Fibroblast of lung (primary cell): ENCODE measurements at regions not wholly inside any gene's neighbourhood (a gene's known extent, or its start where the extent isn't known, plus 50 kb on each side); places are given as distances from the start of the nearest gene placed in this dataset.

Experiments
- DNase-seq, 2 donors: peaks; one replicate each; pipeline versions ENCODE4 v3.0.0 to v3.0.0-alpha.2; 2010; ENCODE audit warnings: low read depth in 2 of 2
- H2AFZ ChIP-seq: 2 replicates; pipeline ENCODE4 v1.5.1; 2012; ENCODE audit warnings: low read length, control low read depth, inconsistent platforms
- H3K27ac ChIP-seq: 2 replicates; pipeline ENCODE4 v1.5.1; 2011; ENCODE audit warnings: low read length, control low read depth; ENCODE audit not compliant: insufficient read depth
- H3K27me3 ChIP-seq: 2 replicates; pipeline ENCODE4 v1.5.1; 2011; ENCODE audit warnings: mild to moderate bottlenecking, low read length; ENCODE audit not compliant: control insufficient read depth, insufficient read depth
- H3K36me3 ChIP-seq: 2 replicates; pipeline ENCODE4 v1.5.1; 2011; ENCODE audit warnings: low read length; ENCODE audit not compliant: control insufficient read depth, insufficient read depth
- H3K4me1 ChIP-seq: 2 replicates; pipeline ENCODE4 v1.5.1; 2011; ENCODE audit warnings: low read length; ENCODE audit not compliant: control insufficient read depth, insufficient read depth; ENCODE audit errors: extremely low read depth
- H3K4me2 ChIP-seq: 2 replicates; pipeline ENCODE4 v1.5.1; 2011; ENCODE audit warnings: low read length, control low read depth; ENCODE audit not compliant: insufficient read depth; ENCODE audit errors: extremely low read depth
- H3K4me3 ChIP-seq, 4 experiments: fragments of 200-600 bp in 1 of 4; sonication (generic) in 1 of 4; replicated peaks in 1 of 4; 2 replicates each; pipeline ENCODE4 v1.5.1; 2011 to 2016; ENCODE audit warnings: low read length in 4 of 4, low read depth in 3 of 4, mild to moderate bottlenecking in 3 of 4, control low read depth in 2 of 4, inconsistent platforms in 1 of 4, mixed read lengths in 1 of 4; ENCODE audit not compliant: insufficient read depth in 1 of 4; ENCODE audit errors: control extremely low read depth in 1 of 4
- H3K79me2 ChIP-seq: 2 replicates; pipeline ENCODE4 v1.5.1; 2012; ENCODE audit warnings: mild to moderate bottlenecking, low read length, inconsistent platforms; ENCODE audit not compliant: control insufficient read depth, insufficient read depth
- H3K9ac ChIP-seq: 2 replicates; pipeline ENCODE4 v1.5.1; 2011; ENCODE audit warnings: mild to moderate bottlenecking, low read length, control low read depth; ENCODE audit not compliant: insufficient read depth
- H3K9me3 ChIP-seq: 2 replicates; pipeline ENCODE4 v1.5.1; 2012; ENCODE audit warnings: low read depth, low read length; ENCODE audit not compliant: control insufficient read depth, insufficient read depth
- H4K20me1 ChIP-seq: 2 replicates; pipeline ENCODE4 v1.5.1; 2011; ENCODE audit warnings: low read length; ENCODE audit not compliant: control insufficient read depth, insufficient read depth; ENCODE audit errors: extremely low read depth
- EZH2 ChIP-seq: IDR thresholded peaks from 2 replicates; pipeline ENCODE4 v1.5.1; 2012; ENCODE audit warnings: low read length, control low read depth, mild to moderate bottlenecking; ENCODE audit errors: missing control alignments
- TF ChIP-seq, protein P1 (sequence below), 2 donors: IDR thresholded peaks in 1 of 2; conservative IDR thresholded peaks in 1 of 2; 1 replicate in 1 of 2; 2 replicates in 1 of 2; pipeline ENCODE4 v1.5.1; 2011 to 2012; ENCODE audit warnings: low read length in 2 of 2, control low read depth in 1 of 2, inconsistent platforms in 1 of 2, low read depth in 1 of 2, mild to moderate bottlenecking in 1 of 2

DNA sequence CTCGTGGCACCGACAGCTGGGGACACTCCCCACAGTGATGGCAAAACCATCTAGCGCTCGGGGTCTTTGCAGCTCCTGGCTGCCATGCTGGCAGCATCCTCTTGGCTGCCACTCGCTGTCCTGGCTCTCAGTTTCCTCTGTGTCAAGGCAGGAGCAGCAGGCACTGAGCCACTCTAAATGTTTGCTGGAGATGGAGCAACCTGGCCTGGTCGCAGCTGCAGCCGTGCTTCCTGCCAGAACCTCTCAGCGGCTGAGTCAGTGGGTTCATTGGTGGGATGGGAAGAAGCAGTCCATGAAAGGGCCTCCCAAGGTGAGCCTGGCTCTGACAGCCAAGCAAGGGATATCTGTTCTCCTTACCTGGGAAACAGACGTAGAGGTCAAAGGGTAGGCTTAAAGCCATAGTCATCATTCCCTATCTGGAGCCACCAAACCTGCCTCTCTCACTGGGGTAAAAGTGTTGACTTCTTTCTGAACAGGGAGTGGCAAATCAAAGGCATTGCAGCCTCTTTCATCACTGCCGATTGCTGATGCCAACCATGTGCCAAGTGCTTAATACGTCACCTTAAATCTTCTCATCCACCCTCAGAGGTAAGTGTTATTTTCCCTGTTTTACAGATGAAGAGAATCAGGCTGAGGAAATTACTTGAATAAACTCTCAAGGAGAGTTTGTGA, 304.8 kb upstream of the ZNF462 start:
- Histone ChIP-seq H3K36me3 (no peaks in the 10 kb centered on the region), H2AFZ (no peak overlapping the region), H3K9me3 (no peaks in the 10 kb centered on the region), H3K4me2 (no peak overlapping the region), H3K9ac (no peak overlapping the region), H4K20me1 (no peaks in the 10 kb centered on the region), H3K79me2 (no peaks in the 10 kb centered on the region), H3K4me1 (no peaks in the 10 kb centered on the region), H3K4me3 (no peak overlapping the region), H3K27me3 (no peaks in the 10 kb centered on the region), H3K27ac (no peak overlapping the region)
- no peak for DNase-seq
- TF ChIP-seq, protein P1, sequence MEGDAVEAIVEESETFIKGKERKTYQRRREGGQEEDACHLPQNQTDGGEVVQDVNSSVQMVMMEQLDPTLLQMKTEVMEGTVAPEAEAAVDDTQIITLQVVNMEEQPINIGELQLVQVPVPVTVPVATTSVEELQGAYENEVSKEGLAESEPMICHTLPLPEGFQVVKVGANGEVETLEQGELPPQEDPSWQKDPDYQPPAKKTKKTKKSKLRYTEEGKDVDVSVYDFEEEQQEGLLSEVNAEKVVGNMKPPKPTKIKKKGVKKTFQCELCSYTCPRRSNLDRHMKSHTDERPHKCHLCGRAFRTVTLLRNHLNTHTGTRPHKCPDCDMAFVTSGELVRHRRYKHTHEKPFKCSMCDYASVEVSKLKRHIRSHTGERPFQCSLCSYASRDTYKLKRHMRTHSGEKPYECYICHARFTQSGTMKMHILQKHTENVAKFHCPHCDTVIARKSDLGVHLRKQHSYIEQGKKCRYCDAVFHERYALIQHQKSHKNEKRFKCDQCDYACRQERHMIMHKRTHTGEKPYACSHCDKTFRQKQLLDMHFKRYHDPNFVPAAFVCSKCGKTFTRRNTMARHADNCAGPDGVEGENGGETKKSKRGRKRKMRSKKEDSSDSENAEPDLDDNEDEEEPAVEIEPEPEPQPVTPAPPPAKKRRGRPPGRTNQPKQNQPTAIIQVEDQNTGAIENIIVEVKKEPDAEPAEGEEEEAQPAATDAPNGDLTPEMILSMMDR (conservative IDR thresholded peaks at IDR 0.05 in 1 of 2, IDR thresholded peaks at IDR 0.05 in 1 of 2; ENCODE audit: low read depth in 1 of 2, low read length in 2 of 2): no peak
- TF ChIP-seq EZH2: no peak

DNA sequence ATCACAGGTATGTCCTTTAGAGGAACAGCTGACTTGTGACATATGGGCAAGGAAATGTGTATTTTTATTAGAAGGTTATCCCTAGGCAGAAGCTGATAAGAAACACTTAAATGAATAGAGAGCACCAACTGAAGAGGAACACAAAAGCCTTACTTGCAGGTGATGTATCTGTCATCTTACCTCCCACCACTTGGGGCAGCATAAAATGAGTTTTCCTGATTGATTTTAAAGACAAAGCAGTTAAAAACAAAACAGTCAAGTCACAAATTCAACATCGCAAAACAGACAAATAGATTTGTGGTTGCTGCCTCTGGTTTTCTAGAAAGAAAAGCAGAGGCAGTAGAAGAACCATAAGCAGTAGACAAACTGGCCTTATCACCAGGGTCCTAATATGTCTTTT, 302.4 kb upstream of the ZNF462 start:
- TF ChIP-seq EZH2: no peak
- TF ChIP-seq, protein P1 (conservative IDR thresholded peaks at IDR 0.05 in 1 of 2, IDR thresholded peaks at IDR 0.05 in 1 of 2; ENCODE audit: low read depth in 1 of 2, low read length in 2 of 2): peak in 1 of 2 donors; percentile 6
- H3K27ac ChIP-seq: no peak overlapping the region

DNA sequence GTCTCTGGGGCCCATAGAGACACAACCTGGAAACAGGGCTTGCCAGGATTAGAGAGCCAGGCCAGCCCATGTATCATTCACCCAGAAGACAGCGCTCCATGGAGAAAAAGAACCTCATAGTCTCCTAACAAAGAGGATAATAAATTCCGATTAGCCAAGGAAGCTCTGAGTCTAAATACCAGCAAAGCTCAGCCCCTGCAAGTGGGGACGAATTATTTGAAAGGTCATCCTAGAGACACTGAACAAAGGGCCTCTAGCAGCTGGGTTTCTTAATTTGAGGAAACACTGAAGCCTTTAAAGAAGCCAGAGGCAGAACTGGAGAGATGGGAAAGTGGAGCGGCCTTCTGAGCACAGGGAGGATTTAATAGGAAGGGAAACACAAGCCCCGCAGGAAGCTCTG, 287.1 kb upstream of the ZNF462 start:
- no peak overlapping the region for H3K4me2 ChIP-seq
- DNase-seq: no peak
- H3K4me1 ChIP-seq: no peaks in the 10 kb centered on the region
- H3K27me3 ChIP-seq: no peaks in the 10 kb centered on the region
- no peaks in the 10 kb centered on the region for H4K20me1 ChIP-seq
- H3K79me2 ChIP-seq: no peaks in the 10 kb centered on the region
- H2AFZ ChIP-seq: no peak overlapping the region
- no peaks in the 10 kb centered on the region for H3K9me3 ChIP-seq
- H3K4me3 ChIP-seq: no peak overlapping the region
- no peaks in the 10 kb centered on the region for H3K36me3 ChIP-seq
- no peak overlapping the region for H3K27ac ChIP-seq
- no peak for TF ChIP-seq EZH2
- TF ChIP-seq, protein P1 (conservative IDR thresholded peaks at IDR 0.05 in 1 of 2, IDR thresholded peaks at IDR 0.05 in 1 of 2; ENCODE audit: low read depth in 1 of 2, low read length in 2 of 2): no peak
- H3K9ac ChIP-seq: no peak overlapping the region

More for the DNA sequence above, 302.4 kb upstream of the ZNF462 start:
- no peak overlapping the region for H3K9ac ChIP-seq
- H2AFZ ChIP-seq: no peak overlapping the region
- no peak overlapping the region for H3K4me3 ChIP-seq
- no peaks in the 10 kb centered on the region for H4K20me1 ChIP-seq
- no peaks in the 10 kb centered on the region for H3K9me3 ChIP-seq
- no peaks in the 10 kb centered on the region for H3K4me1 ChIP-seq
- no peaks in the 10 kb centered on the region for H3K27me3 ChIP-seq
- no peak overlapping the region for H3K4me2 ChIP-seq
- no peak for DNase-seq
- no peaks in the 10 kb centered on the region for H3K36me3 ChIP-seq
- no peaks in the 10 kb centered on the region for H3K79me2 ChIP-seq
